GM18951 (cell line): ENCODE measurements at regions not wholly inside any gene's neighbourhood (a gene's known extent, or its start where the extent isn't known, plus 50 kb on each side); places are given as distances from the start of the nearest gene placed in this dataset.
"Not testable (repeated sequence)": the region's sequence is repeated elsewhere in the genome, so short reads cannot be mapped to it uniquely, and the experiment has no call there.

Source experiments
- POLR2A ChIP-seq: IDR thresholded peaks from 4 replicates; pipeline ENCODE4 v1.6.1; 2011; ENCODE audit warnings: mild to moderate bottlenecking; ENCODE audit not compliant: insufficient read length, insufficient read depth; ENCODE audit errors: extremely low read depth
- in situ Hi-C: fragments of 300-500 bp; cut with MboI; formaldehyde crosslinking; loops from one replicate; pipeline ENCODE4 v1.12.0; 2022; ENCODE audit warnings: low sequenced_read_pairs, mixed read lengths, inconsistent platforms; ENCODE audit not compliant: unreplicated experiment

GRCh38 chr2:7094231-7094741 is 177.1 kb downstream of the RNF144A start:
- no peak for TF ChIP-seq POLR2A
- in situ Hi-C loops: no loop called here

- in situ Hi-C loops: no loop called here
- no peak for TF ChIP-seq POLR2A
These were observed 179.6 kb downstream of the RNF144A start for GRCh38 chr2:7096726-7097352.

GRCh38 chr2:7097353-7097895 is 180.2 kb downstream of the RNF144A start:
- in situ Hi-C loops: no loop called here
- no peak for TF ChIP-seq POLR2A

- no peak for TF ChIP-seq POLR2A
- in situ Hi-C loops: no loop called here
These were observed 181.6 kb downstream of the RNF144A start for GRCh38 chr2:7098816-7099215.

GRCh38 chr2:7099687-7100086 is 182.5 kb downstream of the RNF144A start:
- in situ Hi-C loops: not testable (repeated sequence)

- in situ Hi-C loops: no loop called here
- TF ChIP-seq POLR2A: no peak
These were observed 185.6 kb downstream of the RNF144A start for GRCh38 chr2:7102826-7103225.

GRCh38 chr2:7108792-7109532 is 191.8 kb downstream of the RNF144A start:
- in situ Hi-C loops: no loop called here
- no peak for TF ChIP-seq POLR2A

- in situ Hi-C loops: no loop called here
- TF ChIP-seq POLR2A: no peak
These were observed 192.3 kb downstream of the RNF144A start for GRCh38 chr2:7109533-7109885.

- in situ Hi-C loops: no loop called here
- no peak for TF ChIP-seq POLR2A
These were observed 194.4 kb downstream of the RNF144A start for GRCh38 chr2:7111626-7112025.

GRCh38 chr2:7115364-7115763 is 198.2 kb downstream of the RNF144A start:
- in situ Hi-C loops: no loop called here
- TF ChIP-seq POLR2A: no peak

GRCh38 chr2:7115906-7116305 is 198.7 kb downstream of the RNF144A start:
- in situ Hi-C loops: no loop called here

GRCh38 chr2:7116511-7116910 is 199.3 kb downstream of the RNF144A start:
- TF ChIP-seq POLR2A: no peak
- in situ Hi-C loops: no loop called here

More at GRCh38 chr2:7115906-7116305, 198.7 kb downstream of the RNF144A start:
- TF ChIP-seq POLR2A: no peak

GRCh38 chr2:7117076-7117475 is 199.9 kb downstream of the RNF144A start:
- in situ Hi-C loops: no loop called here
- TF ChIP-seq POLR2A: no peak

- in situ Hi-C loops: no loop called here
- TF ChIP-seq POLR2A: no peak
These were observed 201.5 kb downstream of the RNF144A start for GRCh38 chr2:7118606-7119131.

- no peak for TF ChIP-seq POLR2A
These were observed 202.1 kb downstream of the RNF144A start for GRCh38 chr2:7119132-7119835.

More at GRCh38 chr2:7119132-7119835, 202.1 kb downstream of the RNF144A start:
- in situ Hi-C loops: no loop called here
